ENCODE measurements at regions not wholly inside any gene's neighbourhood (a gene's known extent, or its start where the extent isn't known, plus 50 kb on each side); places are given as distances from the start of the nearest gene placed in this dataset.

GRCh38 chr5:163363389-163363788 is 74.0 kb upstream of the CCNG1 start:
- TF ChIP-seq CTCF (IDR thresholded peaks at IDR 0.05; ENCODE audit: extremely low read depth, missing control alignments) = no peak
- DNase-seq (ENCODE audit: low spot score) = no peak

- DNase-seq (ENCODE audit: low spot score) = no peak
These were observed 70.6 kb upstream of the CCNG1 start for GRCh38 chr5:163366757-163367156.

GRCh38 chr5:163369776-163370385 is 67.5 kb upstream of the CCNG1 start:
- no peak for TF ChIP-seq CTCF (IDR thresholded peaks at IDR 0.05; ENCODE audit: extremely low read depth, missing control alignments)

More at GRCh38 chr5:163366757-163367156, 70.6 kb upstream of the CCNG1 start:
- no peak for TF ChIP-seq CTCF (IDR thresholded peaks at IDR 0.05; ENCODE audit: extremely low read depth, missing control alignments)

GRCh38 chr5:163373436-163374084 is 63.8 kb upstream of the CCNG1 start:
- no peak for DNase-seq (ENCODE audit: low spot score)
- no peak for TF ChIP-seq CTCF (IDR thresholded peaks at IDR 0.05; ENCODE audit: extremely low read depth, missing control alignments)

More at GRCh38 chr5:163369776-163370385, 67.5 kb upstream of the CCNG1 start:
- DNase-seq (ENCODE audit: low spot score) = no peak

- DNase-seq (ENCODE audit: low spot score) = no peak
- TF ChIP-seq CTCF (IDR thresholded peaks at IDR 0.05; ENCODE audit: extremely low read depth, missing control alignments) = no peak
These were observed 59.4 kb upstream of the CCNG1 start for GRCh38 chr5:163377982-163378381.

- DNase-seq (ENCODE audit: low spot score) = no peak
- no peak for TF ChIP-seq CTCF (IDR thresholded peaks at IDR 0.05; ENCODE audit: extremely low read depth, missing control alignments)
These were observed 57.9 kb upstream of the CCNG1 start for GRCh38 chr5:163379298-163380155.

GRCh38 chr5:163381832-163382231 is 55.6 kb upstream of the CCNG1 start:
- DNase-seq (ENCODE audit: low spot score) = no peak
- TF ChIP-seq CTCF (IDR thresholded peaks at IDR 0.05; ENCODE audit: extremely low read depth, missing control alignments) = no peak
